ENCODE measurements at regions not wholly inside any gene's neighbourhood (a gene's known extent, or its start where the extent isn't known, plus 50 kb on each side); places are given as distances from the start of the nearest gene placed in this dataset.

DNA sequence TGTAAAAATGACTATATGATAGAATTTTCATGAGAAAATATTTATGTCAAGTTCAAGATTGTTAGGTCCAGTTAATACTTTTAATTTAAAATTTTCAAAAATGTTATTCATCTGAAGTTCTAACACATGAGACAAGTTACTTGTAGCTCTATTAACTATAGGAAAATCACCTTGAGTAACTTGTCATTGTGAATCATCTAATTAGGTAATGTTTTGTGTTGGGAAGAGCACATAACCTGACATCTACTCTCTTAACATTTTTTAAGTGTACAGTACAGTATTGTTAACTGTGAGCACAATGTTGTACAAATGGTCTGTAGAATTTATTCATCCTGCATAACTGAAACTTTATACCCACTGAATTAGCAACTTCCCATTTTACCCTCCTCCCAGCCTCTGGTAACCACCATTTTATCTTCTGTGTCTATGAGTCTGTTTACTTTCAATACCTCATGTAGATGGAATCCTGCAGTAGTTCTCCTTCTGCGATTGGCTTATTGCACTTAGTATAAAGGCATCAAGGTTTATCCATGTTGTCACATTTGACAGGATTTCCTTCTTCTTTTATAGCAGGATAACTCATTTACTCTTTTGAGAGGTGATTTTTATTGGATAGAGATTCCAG, 54.6 kb downstream of the ARL4A start:
- no peak for TF ChIP-seq POLR2A (IDR thresholded peaks at IDR 0.05)
- TF ChIP-seq, protein P1, sequence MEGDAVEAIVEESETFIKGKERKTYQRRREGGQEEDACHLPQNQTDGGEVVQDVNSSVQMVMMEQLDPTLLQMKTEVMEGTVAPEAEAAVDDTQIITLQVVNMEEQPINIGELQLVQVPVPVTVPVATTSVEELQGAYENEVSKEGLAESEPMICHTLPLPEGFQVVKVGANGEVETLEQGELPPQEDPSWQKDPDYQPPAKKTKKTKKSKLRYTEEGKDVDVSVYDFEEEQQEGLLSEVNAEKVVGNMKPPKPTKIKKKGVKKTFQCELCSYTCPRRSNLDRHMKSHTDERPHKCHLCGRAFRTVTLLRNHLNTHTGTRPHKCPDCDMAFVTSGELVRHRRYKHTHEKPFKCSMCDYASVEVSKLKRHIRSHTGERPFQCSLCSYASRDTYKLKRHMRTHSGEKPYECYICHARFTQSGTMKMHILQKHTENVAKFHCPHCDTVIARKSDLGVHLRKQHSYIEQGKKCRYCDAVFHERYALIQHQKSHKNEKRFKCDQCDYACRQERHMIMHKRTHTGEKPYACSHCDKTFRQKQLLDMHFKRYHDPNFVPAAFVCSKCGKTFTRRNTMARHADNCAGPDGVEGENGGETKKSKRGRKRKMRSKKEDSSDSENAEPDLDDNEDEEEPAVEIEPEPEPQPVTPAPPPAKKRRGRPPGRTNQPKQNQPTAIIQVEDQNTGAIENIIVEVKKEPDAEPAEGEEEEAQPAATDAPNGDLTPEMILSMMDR (IDR thresholded peaks at IDR 0.05): no peak
